HepG2 (cell line): ENCODE measurements at regions not wholly inside any gene's neighbourhood (a gene's known extent, or its start where the extent isn't known, plus 50 kb on each side); places are given as distances from the start of the nearest gene placed in this dataset.
A peak's percentile ranks its signal among the peaks of the same experiment; 100 is the strongest.

Source experiments
- ATAC-seq: fragments of 200-7000 bp; cut with Tn5 transposase; 3 replicates; pipeline ENCODE4 v1.9.1; 2020; ENCODE audit warnings: mild to moderate bottlenecking, moderate library complexity
- BruUV-seq: library from RNA; stranded (reverse); fragments of 400-500 nt; replicated peaks from 2 replicates; lab custom pipeline; 2021; lab: Mats Ljungman, UMichigan
- CTCF ChIA-PET: fragments of 300-600 bp; formaldehyde crosslinking; extraction: SDS; loops from one replicate; lab custom pipeline; 2021; ENCODE audit warnings: low total read pairs, inconsistent platforms, low intra/inter-chr PET ratio; lab: Yijun Ruan, JAX
- POLR2A ChIA-PET: fragments of 350-600 bp; sonication (Branson Sonifier 250); formaldehyde crosslinking; loops from one replicate; lab custom pipeline; 2020; ENCODE audit warnings: antibody characterized with exemption, inconsistent platforms; lab: Yijun Ruan, JAX
- DNase-seq: peaks from one replicate; pipeline ENCODE4 v3.0.0-alpha.2; 2015; ENCODE audit warnings: low spot score
- FAIRE-seq: peaks from 3 replicates; lab custom pipeline; 2011; peaks lifted over from hg19 to GRCh38; lab: Jason Lieb, UNC
- H2AFZ ChIP-seq: one replicate; pipeline ENCODE4 v1.6.1; 2011; ENCODE audit warnings: low read length, inconsistent platforms
- H3K27ac ChIP-seq: fragments of 300-600 bp; 3 replicates; pipeline ENCODE4 v1.8.0; 2011; ENCODE audit warnings: mixed run types, mild to moderate bottlenecking, mixed read lengths, low read length, inconsistent platforms; ENCODE audit not compliant: insufficient read depth; ENCODE audit errors: extremely low read length
- H3K27me3 ChIP-seq, 2 experiments: fragments of 200-600 bp in 1 of 2; 2 replicates in 1 of 2; 3 replicates in 1 of 2; pipeline versions ENCODE4 v1.6.0 to v1.8.0; 2011; ENCODE audit warnings: low read length in 2 of 2, mild to moderate bottlenecking in 2 of 2, moderate library complexity in 2 of 2, inconsistent platforms in 1 of 2; ENCODE audit not compliant: insufficient read depth in 2 of 2, control insufficient read depth in 1 of 2
- H3K36me3 ChIP-seq, 2 experiments: fragments of 200-600 bp in 1 of 2; replicated peaks in 1 of 2; 2 replicates in 1 of 2; 3 replicates in 1 of 2; pipeline versions ENCODE4 v1.5.1 to v1.8.0; 2011; ENCODE audit warnings: low read length in 2 of 2, inconsistent platforms in 1 of 2; ENCODE audit not compliant: insufficient read depth in 2 of 2, control insufficient read depth in 1 of 2
- H3K4me1 ChIP-seq: 2 replicates; pipeline ENCODE4 v1.5.1; 2012; ENCODE audit warnings: low read length, inconsistent platforms; ENCODE audit not compliant: insufficient read depth
- H3K4me2 ChIP-seq: 2 replicates; pipeline ENCODE4 v1.6.0; 2011; ENCODE audit warnings: low read depth, low read length, inconsistent platforms
- H3K4me3 ChIP-seq, 3 experiments: fragments of 200-600 bp in 1 of 3; sonication (generic), shearing (Covaris generic) in 1 of 3; replicated peaks in 1 of 3; 2 replicates each; pipeline ENCODE4 v1.5.1; 2011 to 2016; ENCODE audit warnings: low read length in 3 of 3, inconsistent platforms in 2 of 3, low read depth in 2 of 3, mild to moderate bottlenecking in 2 of 3, control low read depth in 1 of 3, mixed read lengths in 1 of 3; ENCODE audit not compliant: insufficient read depth in 1 of 3
- H3K79me2 ChIP-seq: one replicate; pipeline ENCODE4 v1.6.1; 2011; ENCODE audit warnings: low read length, inconsistent platforms; ENCODE audit not compliant: insufficient read depth
- H3K9ac ChIP-seq: 2 replicates; pipeline ENCODE4 v1.6.0; 2011; ENCODE audit warnings: mild to moderate bottlenecking, low read depth, low read length, inconsistent platforms; ENCODE audit not compliant: insufficient read depth
- H3K9me3 ChIP-seq: 2 replicates; pipeline ENCODE4 v1.5.1; 2012; ENCODE audit warnings: mild to moderate bottlenecking, low read length
- H4K20me1 ChIP-seq: 2 replicates; pipeline ENCODE4 v1.6.0; 2011; ENCODE audit warnings: inconsistent platforms, mild to moderate bottlenecking, low read length, moderate library complexity; ENCODE audit not compliant: insufficient read depth
- GTF2F1 ChIP-seq: fragments of 150-350 bp; IDR thresholded peaks from 2 replicates; pipeline ENCODE4 v1.6.1; 2014; ENCODE audit warnings: low read length
- NAIF1 ChIP-seq: sonication (generic); formaldehyde crosslinking; IDR thresholded peaks from 2 replicates; pipeline ENCODE4 v1.5.0; 2020; ENCODE audit warnings: mild to moderate bottlenecking, missing genetic modification reagents, borderline replicate concordance
- SOX6 ChIP-seq, 2 experiments: fragments of 450-650 bp in 1 of 2; sonication (generic) in 1 of 2; formaldehyde crosslinking in 1 of 2; IDR thresholded peaks; 2 replicates each; pipeline versions ENCODE4 v1.4.0 to v1.6.1; 2017 to 2020; ENCODE audit warnings: antibody characterized with exemption in 1 of 2, mild to moderate bottlenecking in 1 of 2, missing genetic modification reagents in 1 of 2
- STAG1 ChIP-seq: sonication (generic); formaldehyde crosslinking; IDR thresholded peaks from 2 replicates; pipeline ENCODE4 v1.4.0; 2020; ENCODE audit warnings: missing genetic modification reagents
- ZNF317 ChIP-seq: sonication (generic); formaldehyde crosslinking; IDR thresholded peaks from 2 replicates; pipeline ENCODE4 v1.5.0; 2020; ENCODE audit warnings: mild to moderate bottlenecking, missing genetic modification reagents
- ZNF337 ChIP-seq: sonication (generic); formaldehyde crosslinking; IDR thresholded peaks from 2 replicates; pipeline ENCODE4 v1.5.1; 2020; ENCODE audit warnings: missing genetic modification reagents, low read depth, mild to moderate bottlenecking, borderline replicate concordance
- ZNF33B ChIP-seq: sonication (generic); formaldehyde crosslinking; IDR thresholded peaks from 2 replicates; pipeline ENCODE4 v1.5.1; 2020; ENCODE audit warnings: mild to moderate bottlenecking, missing genetic modification reagents
- ZNF703 ChIP-seq: sonication (generic); formaldehyde crosslinking; IDR thresholded peaks from 2 replicates; pipeline ENCODE4 v1.5.1; 2020; ENCODE audit warnings: missing genetic modification reagents, mild to moderate bottlenecking, moderate library complexity, borderline replicate concordance
- WGBS: methylation state at CpG from one replicate; pipeline ENCODE4 v1.1.6; 2017; ENCODE audit warnings: low lambda C conversion rate; 5-methylcytosine and 5-hydroxymethylcytosine counted together
- in situ Hi-C: cut with HindIII; loops from 2 replicates; pipeline ENCODE4 v1.10.0; 2017; ENCODE audit warnings: low pct_unique_long_range_greater_than_20kb; ENCODE audit not compliant: extremely low pct_ligation_motif_present
- intact Hi-C: fragments of 100-400 bp; cut with micrococcal nuclease; formaldehyde crosslinking; loops from one replicate; pipeline ENCODE4 v1.10.0; 2022; ENCODE audit not compliant: unreplicated experiment
- TF ChIP-seq, protein P1 (sequence below): sonication (generic); formaldehyde crosslinking; IDR thresholded peaks from 2 replicates; pipeline ENCODE4 v1.4.0; 2020; ENCODE audit warnings: mild to moderate bottlenecking, missing genetic modification reagents, borderline replicate concordance
- TF ChIP-seq, protein P2 (sequence below): sonication (generic); formaldehyde crosslinking; IDR thresholded peaks from 2 replicates; pipeline ENCODE4 v1.4.0; 2020; ENCODE audit warnings: missing genetic modification reagents

DNA sequence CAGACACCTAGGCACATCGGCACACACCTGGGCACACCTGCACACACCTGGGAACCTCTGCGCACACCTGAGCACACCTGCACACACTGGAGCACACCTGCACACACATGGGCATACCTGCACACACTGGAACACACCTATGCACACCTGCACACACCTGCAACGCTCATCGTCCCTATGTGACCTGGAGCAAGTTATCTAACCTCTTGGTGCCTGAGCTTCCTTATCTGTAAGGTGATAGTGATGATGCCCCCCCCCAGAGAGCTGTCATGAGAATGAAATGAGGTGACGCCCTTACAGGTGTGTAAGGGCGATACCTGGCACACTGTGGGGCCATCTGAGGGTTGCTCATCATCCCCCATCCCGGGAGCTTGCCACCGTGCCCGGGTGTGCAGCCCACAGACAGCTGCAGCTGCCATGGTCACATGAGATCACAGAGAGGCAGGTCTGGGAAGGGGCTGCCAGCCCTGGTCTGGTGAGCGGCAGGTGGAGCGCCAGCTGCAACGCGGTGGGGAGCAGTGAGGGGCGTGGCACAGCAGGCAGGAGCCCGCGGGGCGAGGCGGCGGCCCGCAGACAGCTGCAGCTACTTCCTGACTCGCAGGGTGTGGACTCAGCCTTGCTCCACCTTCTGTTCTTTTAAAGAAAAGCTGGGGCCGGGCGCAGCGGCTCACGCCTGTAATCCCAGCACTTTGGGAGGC is 59.9 kb upstream of the FBRSL1 start:
- no peaks in the 10 kb centered on the region for H3K9me3 ChIP-seq
- H3K27me3 ChIP-seq = peaks cover 2 to 45% of the 10 kb centered on the region in 2 experiments
- H3K9ac ChIP-seq = no peak overlapping the region
- peaks cover 77% of the 10 kb centered on the region for H3K4me1 ChIP-seq
- peak overlapping the region in 1 of 3 experiments; percentile 65; a peak in 2 of 6 replicates for H3K4me3 ChIP-seq
- no peak overlapping the region for H2AFZ ChIP-seq
- H3K36me3 ChIP-seq = no peaks in the 10 kb centered on the region
- ChIA-PET CTCF (no interaction called here), POLR2A (no interaction called here)
- FAIRE-seq (no peak), ATAC-seq (peak; percentile 17), DNase-seq (no peak)
- H4K20me1 ChIP-seq = no peaks in the 10 kb centered on the region
- peak overlapping the region; percentile 71 for H3K4me2 ChIP-seq
- intact Hi-C loops = loop anchor here (10.0 kb wide), 1 partner anchor 45 kb away; no protein-coding TSS in a partner anchor
- no peak overlapping the region for H3K27ac ChIP-seq
- no peaks in the 10 kb centered on the region for H3K79me2 ChIP-seq
- in situ Hi-C loops = no loop called here
- BruUV-seq = no TSS peak
- 18% methylated on average over 15 of the region's 25 CpGs for whole genome bisulfite sequencing
- TF ChIP-seq ZNF703 (CRISPR knock-in tag) (no peak), ZNF337 (CRISPR knock-in tag) (0 out of 2 replicates have a peak, but pooled peaks have one; percentile 38), GTF2F1 (no peak), ZNF317 (0 out of 2 replicates have a peak, but pooled peaks have one; percentile 2), STAG1 (no peak), SOX6 (IDR thresholded peaks at IDR 0.05) (no peak), SOX6 (CRISPR knock-in tag; IDR thresholded peaks at IDR 0.05) (0 out of 2 replicates have a peak, but pooled peaks have one; percentile 7), ZNF33B (CRISPR knock-in tag) (no peak), NAIF1 (CRISPR knock-in tag) (no peak)
- TF ChIP-seq, protein P1, sequence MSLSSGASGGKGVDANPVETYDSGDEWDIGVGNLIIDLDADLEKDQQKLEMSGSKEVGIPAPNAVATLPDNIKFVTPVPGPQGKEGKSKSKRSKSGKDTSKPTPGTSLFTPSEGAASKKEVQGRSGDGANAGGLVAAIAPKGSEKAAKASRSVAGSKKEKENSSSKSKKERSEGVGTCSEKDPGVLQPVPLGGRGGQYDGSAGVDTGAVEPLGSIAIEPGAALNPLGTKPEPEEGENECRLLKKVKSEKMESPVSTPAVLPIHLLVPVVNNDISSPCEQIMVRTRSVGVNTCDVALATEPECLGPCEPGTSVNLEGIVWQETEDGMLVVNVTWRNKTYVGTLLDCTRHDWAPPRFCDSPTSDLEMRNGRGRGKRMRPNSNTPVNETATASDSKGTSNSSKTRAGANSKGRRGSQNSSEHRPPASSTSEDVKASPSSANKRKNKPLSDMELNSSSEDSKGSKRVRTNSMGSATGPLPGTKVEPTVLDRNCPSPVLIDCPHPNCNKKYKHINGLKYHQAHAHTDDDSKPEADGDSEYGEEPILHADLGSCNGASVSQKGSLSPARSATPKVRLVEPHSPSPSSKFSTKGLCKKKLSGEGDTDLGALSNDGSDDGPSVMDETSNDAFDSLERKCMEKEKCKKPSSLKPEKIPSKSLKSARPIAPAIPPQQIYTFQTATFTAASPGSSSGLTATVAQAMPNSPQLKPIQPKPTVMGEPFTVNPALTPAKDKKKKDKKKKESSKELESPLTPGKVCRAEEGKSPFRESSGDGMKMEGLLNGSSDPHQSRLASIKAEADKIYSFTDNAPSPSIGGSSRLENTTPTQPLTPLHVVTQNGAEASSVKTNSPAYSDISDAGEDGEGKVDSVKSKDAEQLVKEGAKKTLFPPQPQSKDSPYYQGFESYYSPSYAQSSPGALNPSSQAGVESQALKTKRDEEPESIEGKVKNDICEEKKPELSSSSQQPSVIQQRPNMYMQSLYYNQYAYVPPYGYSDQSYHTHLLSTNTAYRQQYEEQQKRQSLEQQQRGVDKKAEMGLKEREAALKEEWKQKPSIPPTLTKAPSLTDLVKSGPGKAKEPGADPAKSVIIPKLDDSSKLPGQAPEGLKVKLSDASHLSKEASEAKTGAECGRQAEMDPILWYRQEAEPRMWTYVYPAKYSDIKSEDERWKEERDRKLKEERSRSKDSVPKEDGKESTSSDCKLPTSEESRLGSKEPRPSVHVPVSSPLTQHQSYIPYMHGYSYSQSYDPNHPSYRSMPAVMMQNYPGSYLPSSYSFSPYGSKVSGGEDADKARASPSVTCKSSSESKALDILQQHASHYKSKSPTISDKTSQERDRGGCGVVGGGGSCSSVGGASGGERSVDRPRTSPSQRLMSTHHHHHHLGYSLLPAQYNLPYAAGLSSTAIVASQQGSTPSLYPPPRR = 0 out of 2 replicates have a peak, but pooled peaks have one; percentile 8
- TF ChIP-seq, protein P2, sequence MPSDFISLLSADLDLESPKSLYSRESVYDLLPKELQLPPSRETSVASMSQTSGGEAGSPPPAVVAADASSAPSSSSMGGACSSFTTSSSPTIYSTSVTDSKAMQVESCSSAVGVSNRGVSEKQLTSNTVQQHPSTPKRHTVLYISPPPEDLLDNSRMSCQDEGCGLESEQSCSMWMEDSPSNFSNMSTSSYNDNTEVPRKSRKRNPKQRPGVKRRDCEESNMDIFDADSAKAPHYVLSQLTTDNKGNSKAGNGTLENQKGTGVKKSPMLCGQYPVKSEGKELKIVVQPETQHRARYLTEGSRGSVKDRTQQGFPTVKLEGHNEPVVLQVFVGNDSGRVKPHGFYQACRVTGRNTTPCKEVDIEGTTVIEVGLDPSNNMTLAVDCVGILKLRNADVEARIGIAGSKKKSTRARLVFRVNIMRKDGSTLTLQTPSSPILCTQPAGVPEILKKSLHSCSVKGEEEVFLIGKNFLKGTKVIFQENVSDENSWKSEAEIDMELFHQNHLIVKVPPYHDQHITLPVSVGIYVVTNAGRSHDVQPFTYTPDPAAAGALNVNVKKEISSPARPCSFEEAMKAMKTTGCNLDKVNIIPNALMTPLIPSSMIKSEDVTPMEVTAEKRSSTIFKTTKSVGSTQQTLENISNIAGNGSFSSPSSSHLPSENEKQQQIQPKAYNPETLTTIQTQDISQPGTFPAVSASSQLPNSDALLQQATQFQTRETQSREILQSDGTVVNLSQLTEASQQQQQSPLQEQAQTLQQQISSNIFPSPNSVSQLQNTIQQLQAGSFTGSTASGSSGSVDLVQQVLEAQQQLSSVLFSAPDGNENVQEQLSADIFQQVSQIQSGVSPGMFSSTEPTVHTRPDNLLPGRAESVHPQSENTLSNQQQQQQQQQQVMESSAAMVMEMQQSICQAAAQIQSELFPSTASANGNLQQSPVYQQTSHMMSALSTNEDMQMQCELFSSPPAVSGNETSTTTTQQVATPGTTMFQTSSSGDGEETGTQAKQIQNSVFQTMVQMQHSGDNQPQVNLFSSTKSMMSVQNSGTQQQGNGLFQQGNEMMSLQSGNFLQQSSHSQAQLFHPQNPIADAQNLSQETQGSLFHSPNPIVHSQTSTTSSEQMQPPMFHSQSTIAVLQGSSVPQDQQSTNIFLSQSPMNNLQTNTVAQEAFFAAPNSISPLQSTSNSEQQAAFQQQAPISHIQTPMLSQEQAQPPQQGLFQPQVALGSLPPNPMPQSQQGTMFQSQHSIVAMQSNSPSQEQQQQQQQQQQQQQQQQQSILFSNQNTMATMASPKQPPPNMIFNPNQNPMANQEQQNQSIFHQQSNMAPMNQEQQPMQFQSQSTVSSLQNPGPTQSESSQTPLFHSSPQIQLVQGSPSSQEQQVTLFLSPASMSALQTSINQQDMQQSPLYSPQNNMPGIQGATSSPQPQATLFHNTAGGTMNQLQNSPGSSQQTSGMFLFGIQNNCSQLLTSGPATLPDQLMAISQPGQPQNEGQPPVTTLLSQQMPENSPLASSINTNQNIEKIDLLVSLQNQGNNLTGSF = no peak
